ENCODE measurements at regions not wholly inside any gene's neighbourhood (a gene's known extent, or its start where the extent isn't known, plus 50 kb on each side); places are given as distances from the start of the nearest gene placed in this dataset.

DNA sequence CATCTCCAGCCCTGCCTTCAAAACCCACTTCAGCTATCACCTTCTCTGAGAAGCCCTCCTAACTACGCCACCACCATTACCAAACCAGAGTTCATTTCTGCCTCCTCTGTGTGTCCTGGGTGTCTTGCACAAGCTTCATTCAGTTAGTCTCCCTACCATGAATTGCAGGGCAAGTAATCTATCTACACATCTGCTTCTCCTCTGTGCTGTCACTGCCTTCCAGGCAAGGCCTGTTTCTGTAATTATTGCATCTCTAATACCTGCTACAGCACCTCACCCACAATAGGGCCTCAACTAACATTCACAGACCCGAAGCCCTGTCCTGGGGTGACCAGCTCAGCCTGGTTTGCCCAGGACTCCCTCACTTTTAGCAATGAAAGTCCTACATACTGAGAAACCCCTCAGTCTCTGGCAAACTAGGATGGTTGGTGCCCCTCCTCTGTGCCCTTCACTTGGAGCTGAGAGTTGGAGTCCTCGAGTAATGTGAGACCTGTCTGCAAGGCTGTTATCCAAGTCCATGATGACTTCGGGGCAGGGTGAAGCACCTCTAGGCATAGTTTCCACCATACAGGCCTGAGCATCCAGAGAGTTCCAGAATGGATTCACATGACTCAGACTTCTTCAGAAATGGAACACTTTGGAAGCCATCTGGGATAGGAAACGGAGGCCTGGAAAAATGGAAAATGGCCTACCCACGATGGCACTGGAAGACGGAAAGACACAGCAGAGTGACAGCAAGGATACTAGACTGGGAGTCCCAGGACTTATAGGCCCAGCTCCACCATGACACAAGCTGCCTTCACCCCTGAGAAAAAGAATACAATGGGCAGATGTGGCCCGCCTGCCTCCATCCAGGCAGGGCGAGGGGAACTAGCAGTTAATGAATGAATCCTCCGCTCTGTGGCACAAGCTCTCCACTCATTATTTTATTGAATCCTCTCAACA, 269.3 kb downstream of the BUD13 start:
- peaks cover 6 to 16% (median 13%) of the 10 kb centered on the region in 3 donors for H3K27me3 ChIP-seq
- H3K36me3 ChIP-seq, result no peaks in the 10 kb centered on the region
- no peak for ATAC-seq
- intact Hi-C loops (cut with DNase I; ENCODE audit: low total_unique reads), result no loop called here
- no peak overlapping the region for H3K27ac ChIP-seq
- no peak for DNase-seq
- peaks cover 2 to 5% of the 10 kb centered on the region in 2 donors for H3K4me1 ChIP-seq
- H3K9me3 ChIP-seq, result no peaks in the 10 kb centered on the region
- in situ Hi-C loops (cut with MboI; ENCODE audit: low sequenced_read_pairs in 4 of 4), result no loop called here
- TF ChIP-seq CTCF (IDR thresholded peaks at IDR 0.05 in 4 of 5, conservative IDR thresholded peaks at IDR 0.05 in 1 of 5) (no peak), POLR2A (IDR thresholded peaks at IDR 0.05) (no peak)
- H3K4me3 ChIP-seq, result no peak overlapping the region

- no peaks in the 10 kb centered on the region for H3K9me3 ChIP-seq
- in situ Hi-C loops (cut with MboI; ENCODE audit: low sequenced_read_pairs in 4 of 4) (no loop called here), intact Hi-C loops (cut with DNase I; ENCODE audit: low total_unique reads) (no loop called here)
- H3K4me3 ChIP-seq, result no peak overlapping the region
- TF ChIP-seq CTCF (IDR thresholded peaks at IDR 0.05 in 4 of 5, conservative IDR thresholded peaks at IDR 0.05 in 1 of 5) (no peak), POLR2A (IDR thresholded peaks at IDR 0.05) (no peak)
- H3K36me3 ChIP-seq, result no peaks in the 10 kb centered on the region
- ATAC-seq, result peak; percentile 39 to 75
- no peak overlapping the region for H3K27ac ChIP-seq
- peaks cover 2 to 5% of the 10 kb centered on the region in 2 donors for H3K4me1 ChIP-seq
- DNase-seq, result peak; percentile 13 to 46
- peaks cover 6 to 16% (median 13%) of the 10 kb centered on the region in 3 donors for H3K27me3 ChIP-seq
These were observed 270.1 kb downstream of the BUD13 start for GRCh38 chr11:116502641-116503061.

DNA sequence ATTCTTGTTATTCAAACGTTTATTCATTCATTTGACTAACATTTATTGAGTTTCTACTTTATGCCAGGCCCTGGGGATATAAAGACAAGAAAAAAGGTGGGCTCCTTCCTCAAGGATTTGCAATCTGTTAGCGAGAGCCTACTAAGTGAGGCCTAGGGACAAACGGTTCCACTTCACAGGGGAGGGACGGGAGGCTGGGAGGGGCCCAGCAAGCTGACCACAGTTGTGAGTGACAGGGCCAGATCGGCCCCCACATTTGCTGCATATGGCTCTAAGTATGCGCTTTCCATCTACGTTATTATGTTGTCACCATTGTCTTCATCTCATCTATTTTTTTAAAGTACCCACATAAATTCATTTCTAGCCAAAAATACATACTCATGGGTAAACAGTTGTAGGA, 271.1 kb downstream of the BUD13 start:
- H3K27ac ChIP-seq, result no peak overlapping the region
- H3K27me3 ChIP-seq, result peaks cover 6 to 14% (median 13%) of the 10 kb centered on the region in 3 donors
- in situ Hi-C loops (cut with MboI; ENCODE audit: low sequenced_read_pairs in 4 of 4), result no loop called here
- no peak for DNase-seq
- H3K9me3 ChIP-seq, result no peaks in the 10 kb centered on the region
- ATAC-seq, result no peak
- peaks cover 2 to 5% of the 10 kb centered on the region in 2 donors for H3K4me1 ChIP-seq
- H3K4me3 ChIP-seq, result no peak overlapping the region
- TF ChIP-seq POLR2A (IDR thresholded peaks at IDR 0.05) (no peak), CTCF (IDR thresholded peaks at IDR 0.05 in 4 of 5, conservative IDR thresholded peaks at IDR 0.05 in 1 of 5) (no peak)
- H3K36me3 ChIP-seq, result no peaks in the 10 kb centered on the region
- intact Hi-C loops (cut with DNase I; ENCODE audit: low total_unique reads), result no loop called here

- intact Hi-C loops (cut with DNase I; ENCODE audit: low total_unique reads), result no loop called here
- in situ Hi-C loops (cut with MboI; ENCODE audit: low sequenced_read_pairs in 4 of 4), result no loop called here
- Histone ChIP-seq H3K27ac (no peak overlapping the region), H3K4me3 (no peak overlapping the region), H3K36me3 (no peaks in the 10 kb centered on the region), H3K27me3 (peaks cover 6 to 14% (median 13%) of the 10 kb centered on the region in 3 donors), H3K9me3 (no peaks in the 10 kb centered on the region), H3K4me1 (peaks cover 2 to 5% of the 10 kb centered on the region in 2 donors)
- DNase-seq, result no peak
- TF ChIP-seq CTCF (IDR thresholded peaks at IDR 0.05 in 4 of 5, conservative IDR thresholded peaks at IDR 0.05 in 1 of 5) (no peak), POLR2A (IDR thresholded peaks at IDR 0.05) (no peak)
- ATAC-seq, result no peak
These were observed 271.7 kb downstream of the BUD13 start for GRCh38 chr11:116500947-116501602.

All from gastrocnemius medialis (tissue), 4 donors.